GM20000 (cell line): ENCODE measurements at regions not wholly inside any gene's neighbourhood (a gene's known extent, or its start where the extent isn't known, plus 50 kb on each side); places are given as distances from the start of the nearest gene placed in this dataset.

Source experiments
- DNase-seq: peaks from one replicate; pipeline ENCODE4 v3.0.0; 2012; ENCODE audit warnings: low spot score
- CTCF ChIP-seq: IDR thresholded peaks from 2 replicates; pipeline ENCODE4 v1.5.1; 2012; ENCODE audit warnings: mild to moderate bottlenecking, control low read depth; ENCODE audit errors: extremely low read depth, missing control alignments

- peak; percentile 54 for DNase-seq
- peak; percentile 61 for TF ChIP-seq CTCF
Measured at GRCh38 chr4:64158648-64159326, 250.5 kb downstream of the TECRL start.

DNA sequence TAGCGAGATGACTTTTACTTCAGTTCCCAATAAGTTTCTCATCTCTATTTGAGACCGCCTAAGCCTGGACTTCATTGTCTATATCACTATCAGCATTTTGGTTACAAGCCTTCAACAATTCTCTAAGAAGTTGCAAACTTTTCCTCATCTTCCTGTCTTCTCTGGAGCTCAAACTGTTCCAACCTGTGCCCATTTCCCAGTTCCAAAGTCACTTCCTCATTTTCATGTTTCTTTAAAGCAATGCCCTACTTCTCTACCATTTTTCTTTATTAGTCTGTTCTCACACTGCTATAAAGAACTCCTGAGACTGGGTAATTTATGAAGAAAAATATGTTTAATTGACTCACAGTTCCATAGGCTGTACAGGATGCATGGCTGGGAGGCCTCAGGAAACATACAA, 251.9 kb downstream of the TECRL start:
- DNase-seq, result no peak
- no peak for TF ChIP-seq CTCF

DNA sequence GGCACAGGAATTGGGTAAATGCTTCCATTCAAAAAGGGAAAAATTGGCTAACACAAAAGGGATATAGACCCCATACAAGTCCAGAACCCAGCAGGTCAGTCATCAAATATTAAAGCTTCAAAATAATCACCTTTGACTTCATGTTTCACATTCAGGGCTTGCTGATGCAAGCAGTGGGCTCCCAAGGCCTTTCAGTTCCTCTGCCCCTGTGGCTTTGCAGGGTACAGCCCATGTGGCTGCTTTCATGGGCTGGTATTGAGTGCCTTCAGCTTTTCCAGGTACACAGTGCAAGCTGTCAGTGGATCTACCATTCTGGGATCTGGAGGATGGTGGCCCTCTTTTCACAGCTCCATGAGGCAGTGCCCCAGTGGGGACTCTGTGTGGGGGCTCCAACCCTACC, 253.0 kb downstream of the TECRL start:
- no peak for DNase-seq
- TF ChIP-seq CTCF, result no peak

GRCh38 chr4:64146030-64146429, 263.2 kb downstream of the TECRL start:
- DNase-seq, result no peak
- TF ChIP-seq CTCF, result no peak

DNA sequence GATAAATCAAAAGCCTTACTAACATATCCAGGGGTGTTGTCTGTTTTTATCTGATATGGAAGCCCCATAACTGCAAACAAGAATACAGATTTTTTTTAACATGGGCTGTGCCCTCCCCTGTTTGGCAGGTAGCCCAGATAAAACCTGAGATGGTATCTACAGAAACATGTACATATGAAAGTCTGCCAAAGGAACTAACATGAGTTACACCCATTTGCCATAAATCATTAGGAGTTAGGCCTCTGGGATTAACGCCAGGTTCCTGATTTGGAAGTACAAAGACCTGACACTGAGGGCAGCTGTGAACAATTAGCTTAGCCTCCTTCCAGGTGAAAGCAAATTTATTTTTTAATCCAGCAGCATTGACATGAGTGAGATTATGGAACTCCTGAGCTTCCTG, 264.3 kb downstream of the TECRL start:
- no peak for TF ChIP-seq CTCF
- no peak for DNase-seq

- no peak for DNase-seq
Measured at GRCh38 chr4:64130907-64131306, 278.3 kb downstream of the TECRL start.

DNA sequence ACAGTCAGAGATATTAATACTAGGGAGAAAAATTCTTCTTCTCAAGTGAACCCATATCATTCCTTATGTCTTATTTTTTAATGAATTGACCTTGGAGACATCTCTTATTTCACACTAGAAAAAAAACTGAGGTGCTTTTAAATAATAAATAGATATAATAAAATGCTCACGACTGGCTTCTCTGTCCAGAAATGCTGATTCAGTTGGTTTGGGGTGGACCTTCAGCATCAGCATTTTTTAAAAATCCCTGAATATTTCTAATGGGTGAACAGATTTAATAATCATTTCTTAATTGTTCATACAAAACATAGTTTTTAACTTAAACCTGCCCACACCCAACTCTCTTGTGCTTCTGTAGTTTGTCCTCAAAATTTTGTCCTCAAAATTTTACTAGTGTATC, 283.9 kb downstream of the TECRL start:
- no peak for DNase-seq

More at GRCh38 chr4:64130907-64131306, 278.3 kb downstream of the TECRL start:
- TF ChIP-seq CTCF, result no peak

More for the DNA sequence above, 283.9 kb downstream of the TECRL start:
- no peak for TF ChIP-seq CTCF
